HG03060 (cell line): ENCODE measurements at regions not wholly inside any gene's neighbourhood (a gene's known extent, or its start where the extent isn't known, plus 50 kb on each side); places are given as distances from the start of the nearest gene placed in this dataset.

Experiments
- ATAC-seq: cut with Tn5 transposase; IDR thresholded peaks from one replicate; pipeline ENCODE4 v1.9.1; 2021; ENCODE audit warnings: low read depth, moderate number of reproducible peaks; ENCODE audit not compliant: unreplicated experiment

DNA sequence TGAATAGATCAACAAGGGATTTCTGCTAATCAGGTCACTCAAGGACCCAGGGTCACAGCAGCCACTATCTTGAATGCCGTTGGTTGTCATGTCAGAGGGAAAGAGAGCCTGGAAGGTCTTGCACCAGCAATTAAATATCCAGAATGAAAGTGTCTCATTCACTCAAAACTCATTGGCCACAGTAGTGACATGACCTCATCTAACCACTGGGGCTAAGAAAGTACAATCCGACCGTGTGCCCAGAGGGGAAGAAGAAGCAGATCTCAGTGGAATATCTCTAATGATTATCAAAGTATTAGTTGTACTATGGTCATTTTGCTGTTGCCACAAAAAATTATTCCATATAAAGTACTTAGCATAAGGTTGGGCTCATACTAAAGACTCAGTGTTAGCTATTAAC lies 210.0 kb downstream of the QDPR start:
- ATAC-seq: no peak

- ATAC-seq: no peak
Observed at GRCh38 chr4:17301266-17301665, 210.6 kb downstream of the QDPR start.

DNA sequence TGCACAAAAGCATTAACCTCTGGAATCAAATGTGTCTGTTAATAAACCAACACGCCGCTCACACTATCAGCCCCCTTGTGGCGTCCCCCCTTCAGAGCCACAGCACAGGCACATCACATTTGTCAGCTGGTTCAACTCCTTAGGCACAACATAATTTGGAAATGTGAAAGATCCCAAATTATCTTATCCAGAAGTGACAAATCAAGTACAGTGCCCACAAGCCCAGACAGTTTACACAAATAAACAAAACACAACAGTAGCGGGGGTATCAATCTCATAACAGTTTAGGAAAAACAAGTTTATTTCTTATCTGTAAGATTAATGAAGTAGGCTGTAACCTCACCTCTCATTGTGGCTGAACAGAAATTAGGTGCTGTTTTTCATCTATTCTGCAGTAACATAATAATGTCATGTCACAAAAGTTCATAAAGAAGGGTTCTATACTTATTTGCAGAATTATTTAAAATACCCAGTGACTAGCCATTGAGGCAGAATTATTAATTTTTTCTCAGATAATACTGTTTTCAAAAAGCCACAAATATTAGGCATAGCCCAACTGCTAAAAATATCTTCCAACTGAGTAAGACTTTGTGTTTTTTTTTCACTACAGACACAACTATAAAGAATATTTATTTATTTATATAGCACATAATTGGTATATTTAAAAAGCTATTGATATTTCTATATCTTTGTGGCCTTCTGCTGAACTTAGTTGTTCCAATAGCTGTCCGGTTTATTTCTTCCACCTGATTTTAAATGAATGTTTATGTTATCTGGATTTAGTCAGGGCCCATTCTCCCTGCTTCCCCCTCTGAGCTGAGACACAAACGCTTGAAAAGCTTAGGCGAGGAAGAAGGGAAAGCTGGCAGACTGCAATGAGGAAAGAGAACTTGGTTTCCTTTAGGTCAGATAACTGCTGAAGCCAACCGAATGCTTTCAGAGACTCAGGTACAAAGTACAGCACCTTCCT lies 214.7 kb downstream of the QDPR start:
- no peak for ATAC-seq

- ATAC-seq: no peak
Observed at GRCh38 chr4:17293901-17294300, 218.0 kb downstream of the QDPR start.

- ATAC-seq: no peak
Observed at GRCh38 chr4:17288151-17288550, 223.7 kb downstream of the QDPR start.

DNA sequence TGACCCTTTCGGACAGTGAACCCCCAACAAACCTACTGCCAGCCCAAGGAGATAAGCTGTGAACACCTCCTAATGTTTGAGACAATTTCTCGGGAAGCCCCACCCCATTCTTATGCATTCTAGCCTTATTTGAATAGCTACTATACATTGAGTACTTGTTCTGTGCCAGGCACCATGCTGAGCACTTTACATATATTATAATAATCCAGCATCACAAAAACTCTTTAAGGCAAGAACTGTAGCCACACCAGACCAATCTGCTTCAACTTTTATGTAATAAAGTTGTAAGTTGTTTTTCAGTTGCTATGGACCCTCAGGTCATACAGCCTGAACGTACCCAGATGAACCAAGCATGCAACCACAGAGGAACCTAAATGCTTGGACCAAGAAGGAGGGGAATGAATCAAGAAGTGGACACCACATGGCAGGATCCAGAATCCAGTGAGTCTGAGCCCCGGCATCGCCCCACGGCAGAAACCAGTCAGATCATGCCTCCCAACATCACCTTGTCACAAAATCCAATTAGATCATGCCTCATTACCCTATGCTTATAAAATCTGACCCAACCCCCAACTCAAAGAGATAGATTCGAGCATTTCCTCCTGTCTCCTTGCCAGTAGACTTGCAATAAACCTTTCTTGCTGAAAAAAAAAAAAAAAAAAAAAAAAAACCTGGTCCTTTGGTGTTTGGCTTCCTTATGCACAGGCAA lies 225.0 kb downstream of the QDPR start:
- no peak for ATAC-seq

DNA sequence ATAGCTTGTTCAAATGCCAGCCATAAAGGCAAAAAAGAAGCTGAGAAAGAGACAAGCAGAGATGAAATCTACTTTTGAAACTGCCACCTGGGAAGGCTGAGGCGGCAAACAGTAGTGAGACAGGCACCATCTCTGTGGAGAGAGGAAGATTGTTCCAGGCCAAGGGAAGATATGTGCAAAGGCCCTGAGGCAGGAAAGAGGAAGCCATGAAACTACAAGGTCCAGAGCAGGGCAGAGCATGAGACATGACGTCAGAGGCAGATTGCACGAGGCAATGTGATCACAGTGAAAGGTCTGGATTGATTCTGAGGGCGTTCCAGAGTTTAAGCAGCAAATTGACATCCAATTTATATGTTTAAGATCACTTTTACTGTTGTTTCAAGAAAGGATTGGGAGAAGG lies 226.1 kb downstream of the QDPR start:
- ATAC-seq: no peak

DNA sequence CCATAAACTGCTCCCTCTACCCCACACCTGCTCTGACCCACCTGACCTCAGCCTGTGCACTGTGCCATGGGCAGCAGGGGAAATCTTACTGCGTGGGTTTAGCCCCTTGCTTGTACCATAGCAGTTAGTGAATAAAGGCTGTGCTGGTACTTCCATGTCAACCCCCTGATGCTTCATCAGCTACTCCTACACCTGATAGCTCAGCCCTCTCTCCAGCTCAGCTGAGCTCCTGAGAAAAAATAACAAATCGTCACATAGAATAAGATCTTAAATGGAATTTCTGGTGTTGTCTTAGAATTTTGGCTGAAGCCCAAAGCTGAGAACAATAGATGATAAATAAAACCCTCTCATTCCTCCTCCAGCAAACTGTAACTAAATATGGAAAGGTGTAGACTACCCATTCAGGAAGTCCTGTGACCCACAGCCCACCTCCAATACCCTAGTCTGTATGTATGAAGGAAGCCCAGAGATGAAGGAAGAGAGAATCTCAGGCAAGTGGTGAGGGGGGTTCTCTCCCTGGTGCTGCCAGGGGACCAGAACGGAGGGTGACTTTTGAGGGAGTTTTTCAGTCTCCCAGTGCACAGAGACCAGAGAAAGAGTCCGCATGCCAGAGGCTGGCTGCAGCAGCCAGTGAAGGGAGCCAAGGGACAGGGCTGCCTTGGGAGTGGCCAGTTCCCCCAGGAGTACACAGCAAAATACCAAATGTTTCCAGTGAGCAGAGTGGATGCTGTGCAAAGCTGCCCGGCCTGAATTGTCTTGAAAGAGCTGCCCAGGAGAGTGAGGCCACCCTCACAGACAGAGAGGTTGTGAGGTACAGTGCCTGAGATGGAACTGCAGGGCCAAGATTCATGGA lies 227.3 kb downstream of the QDPR start:
- no peak for ATAC-seq

- no peak for ATAC-seq
Observed at GRCh38 chr4:17283832-17284231, 228.1 kb downstream of the QDPR start.

DNA sequence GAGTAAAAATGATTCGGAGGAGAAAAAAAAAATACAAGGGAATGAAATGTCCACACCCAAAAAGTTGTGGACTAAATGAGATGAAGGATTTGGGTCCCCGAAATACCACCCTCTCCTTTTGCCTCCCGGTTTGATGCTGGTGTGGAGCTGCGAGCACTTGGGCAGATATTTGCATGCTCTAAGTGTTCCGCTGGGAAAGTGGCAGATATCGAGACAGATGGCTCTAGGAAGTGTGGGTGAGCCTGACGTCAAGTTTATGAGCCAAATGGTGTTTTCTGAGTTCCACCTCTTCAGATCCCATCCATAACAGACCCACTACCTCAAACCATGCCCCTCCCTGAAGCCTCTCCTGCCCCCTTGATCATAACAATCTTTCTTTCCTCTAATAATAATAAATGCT lies 228.6 kb downstream of the QDPR start:
- ATAC-seq: no peak

DNA sequence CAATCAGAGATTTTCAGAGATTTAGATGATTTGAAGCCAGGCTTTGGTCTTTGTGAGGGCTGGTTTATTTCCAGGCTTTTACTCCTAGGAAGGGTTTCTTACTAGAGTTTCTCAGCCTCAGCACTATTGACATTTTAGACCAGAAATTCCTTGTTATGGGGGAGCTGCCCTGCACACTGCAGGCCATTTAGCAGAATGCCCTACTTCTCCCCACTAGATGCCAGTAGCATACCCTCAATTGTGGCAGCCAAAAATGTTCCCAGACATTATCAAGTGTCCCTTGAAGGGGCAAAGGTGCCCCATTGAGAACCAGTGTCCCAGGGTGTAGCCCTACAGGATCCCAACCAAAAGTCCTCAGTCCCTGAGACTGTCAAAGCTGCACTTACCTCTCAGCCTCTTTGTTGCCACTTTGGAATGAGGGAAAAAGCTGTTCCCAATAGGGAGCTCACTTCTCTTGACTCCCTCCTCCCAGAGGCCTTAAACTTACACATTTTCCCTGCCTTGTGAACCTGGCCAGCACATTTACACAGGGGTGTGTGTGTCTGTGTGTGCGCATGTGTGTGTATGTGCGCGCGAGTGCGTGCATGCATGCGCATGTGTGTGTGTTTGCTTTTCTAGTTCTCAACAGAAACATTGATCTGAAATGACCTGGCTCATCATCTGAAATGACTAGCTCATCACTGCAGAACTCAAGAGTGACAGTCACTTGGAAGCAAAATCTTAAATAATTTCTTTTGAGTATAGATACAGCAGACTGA lies 231.4 kb downstream of the QDPR start:
- no peak for ATAC-seq

GRCh38 chr4:17276776-17277175 lies 235.1 kb downstream of the QDPR start:
- no peak for ATAC-seq

- ATAC-seq: no peak
Observed at GRCh38 chr4:17275836-17276235, 236.1 kb downstream of the QDPR start.

- no peak for ATAC-seq
Observed at GRCh38 chr4:17273047-17273446, 238.8 kb downstream of the QDPR start.

GRCh38 chr4:17272154-17272553 lies 239.7 kb downstream of the QDPR start:
- no peak for ATAC-seq

DNA sequence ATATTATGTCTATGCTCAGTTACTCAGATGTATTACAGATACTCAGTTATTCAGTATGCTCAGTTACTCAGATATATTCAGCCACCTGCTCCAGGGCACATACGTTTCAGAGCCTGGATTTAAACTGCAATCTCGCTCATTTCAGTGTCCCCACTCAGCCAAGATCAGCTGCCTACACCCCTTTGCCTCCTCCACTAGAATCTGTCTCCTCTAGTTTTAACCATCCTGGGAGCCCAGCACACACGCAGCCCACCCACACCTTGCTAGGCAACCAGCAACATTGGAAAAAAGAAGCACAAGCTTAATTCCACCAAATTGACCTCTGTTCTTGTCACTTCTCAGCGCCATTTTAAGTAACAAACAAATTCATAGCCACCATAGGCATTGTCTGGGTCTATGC lies 246.2 kb downstream of the QDPR start:
- ATAC-seq: no peak

DNA sequence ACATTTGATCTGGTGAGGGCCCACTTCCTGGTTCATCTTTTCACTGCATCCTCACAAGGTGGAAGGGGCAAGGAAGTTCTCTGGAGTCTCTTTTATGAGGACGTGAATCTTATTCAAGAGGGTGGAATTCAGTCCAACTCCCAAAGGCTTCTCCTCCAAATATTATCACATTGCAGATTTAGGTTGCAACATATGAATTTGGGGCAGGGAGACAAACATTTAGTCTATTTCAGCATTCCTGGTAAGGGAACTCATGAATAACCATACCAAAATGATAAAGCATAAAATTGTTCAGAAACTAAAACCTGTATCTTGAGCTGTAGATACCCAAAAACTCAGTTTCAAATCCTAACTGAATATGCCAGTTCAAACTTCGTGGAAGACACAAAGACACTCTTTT lies 246.8 kb downstream of the QDPR start:
- ATAC-seq: no peak

- ATAC-seq: no peak
Observed at GRCh38 chr4:17260166-17260907, 251.6 kb downstream of the QDPR start.

DNA sequence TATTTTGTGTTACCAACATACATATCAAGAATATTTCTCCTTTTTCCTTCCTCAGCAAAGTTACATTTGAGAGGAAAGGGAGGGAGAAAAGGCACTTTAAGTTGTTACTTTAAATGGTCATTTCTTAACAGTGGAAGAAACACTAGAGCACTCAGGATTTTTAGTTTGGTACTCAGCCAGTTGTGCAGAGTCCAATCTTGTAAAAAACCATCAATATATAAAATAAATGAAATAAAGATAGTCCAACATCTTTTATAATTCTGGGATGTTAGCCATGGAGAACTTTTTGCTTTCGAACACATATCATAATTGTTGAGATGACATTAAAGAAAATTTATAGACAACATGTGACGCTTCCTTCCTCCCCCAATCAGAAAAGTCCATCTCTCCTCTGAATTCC lies 253.8 kb downstream of the QDPR start:
- no peak for ATAC-seq

GRCh38 chr4:17252131-17252530 lies 259.8 kb downstream of the QDPR start:
- ATAC-seq: no peak
